GM19035 (cell line): ENCODE measurements at regions not wholly inside any gene's neighbourhood (a gene's known extent, or its start where the extent isn't known, plus 50 kb on each side); places are given as distances from the start of the nearest gene placed in this dataset.

Experiments used
- ATAC-seq: cut with Tn5 transposase; IDR thresholded peaks from one replicate; pipeline ENCODE4 v1.9.1; 2021; ENCODE audit not compliant: unreplicated experiment

GRCh38 chr2:120401275-120402066 is 55.5 kb downstream of the INHBB start:
- no peak for ATAC-seq

DNA sequence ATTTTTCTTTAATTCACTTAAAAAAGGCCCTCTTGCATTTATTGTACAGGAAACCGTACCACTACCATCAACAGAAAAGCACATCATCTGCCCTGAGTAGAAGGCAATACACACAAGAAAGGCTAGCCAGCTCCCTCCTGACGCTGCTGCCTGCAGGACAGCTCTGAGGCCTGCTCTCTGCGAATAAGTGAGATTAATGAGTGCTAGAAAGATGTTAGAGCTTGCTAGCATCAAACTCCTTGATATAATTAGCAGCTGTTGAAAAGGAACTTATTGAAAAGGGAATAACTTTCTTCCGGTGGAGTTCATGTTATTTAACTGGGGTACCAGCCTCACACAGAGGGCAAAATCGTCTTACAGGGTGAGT is 56.1 kb downstream of the INHBB start:
- ATAC-seq = no peak

DNA sequence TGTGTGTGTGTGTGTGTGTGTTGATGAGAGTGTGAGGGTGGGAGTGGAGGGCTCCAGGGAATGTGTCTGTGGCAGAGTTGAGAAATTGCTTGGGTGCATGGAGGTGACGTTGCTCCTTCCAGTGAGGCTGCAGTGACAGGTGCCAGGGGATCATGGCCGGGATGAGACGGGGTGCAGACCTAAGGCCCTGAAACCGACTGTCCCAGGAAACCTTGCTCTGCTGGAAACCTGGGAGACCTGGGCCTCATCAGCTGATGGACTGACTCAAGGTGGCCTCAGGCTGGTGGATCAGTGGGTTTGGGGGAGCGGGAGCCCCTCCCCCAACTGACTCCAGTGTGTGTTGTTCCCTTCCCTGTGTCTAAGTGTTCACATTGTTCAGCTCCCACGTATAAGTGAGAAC is 56.6 kb downstream of the INHBB start:
- ATAC-seq = no peak

GRCh38 chr2:120403261-120403660 is 57.3 kb downstream of the INHBB start:
- ATAC-seq = no peak

GRCh38 chr2:120403676-120404075 is 57.7 kb downstream of the INHBB start:
- no peak for ATAC-seq

DNA sequence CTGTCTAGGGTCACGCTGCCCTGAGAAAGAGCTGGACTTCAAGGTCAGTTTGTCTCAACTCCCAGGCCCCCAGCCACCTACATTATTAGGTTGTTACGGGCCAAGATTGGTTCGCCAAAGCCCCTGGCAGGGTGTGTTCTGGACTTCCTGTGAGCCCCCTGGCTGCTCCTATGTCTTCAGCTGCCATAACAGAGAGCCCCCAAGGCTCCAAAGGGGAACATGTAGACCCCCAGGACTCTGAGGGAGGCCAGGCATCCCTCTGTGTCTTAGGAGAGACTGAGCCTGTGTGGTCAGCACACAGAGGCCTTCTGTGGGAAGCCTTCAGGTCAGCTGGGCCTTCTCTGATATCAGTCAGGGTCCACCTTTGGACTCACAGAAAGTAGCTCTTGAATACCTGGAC is 58.3 kb downstream of the INHBB start:
- no peak for ATAC-seq

- no peak for ATAC-seq
These were observed 59.2 kb downstream of the INHBB start for GRCh38 chr2:120404941-120405758.

- ATAC-seq = no peak
These were observed 59.8 kb downstream of the INHBB start for GRCh38 chr2:120405759-120406099.

DNA sequence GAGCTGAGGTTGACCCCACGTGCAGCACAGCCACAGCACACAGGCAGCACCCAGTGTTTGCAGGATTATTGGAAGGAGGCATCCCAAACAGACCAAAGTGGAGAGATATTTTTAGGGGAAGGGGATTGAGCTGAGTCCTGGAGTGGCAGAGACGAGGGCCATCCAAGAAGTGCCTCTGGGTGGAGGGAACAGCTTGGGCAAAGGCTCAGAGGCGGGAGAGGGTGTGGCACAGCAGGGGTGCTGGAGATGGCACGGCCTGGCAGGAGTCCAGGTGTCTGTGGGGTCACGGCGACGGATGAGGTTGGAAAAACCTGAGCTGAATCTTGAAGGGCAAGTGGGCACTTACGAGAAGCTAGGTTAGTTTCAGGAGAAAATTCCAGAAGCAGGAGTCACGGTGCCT is 60.6 kb downstream of the INHBB start:
- ATAC-seq = no peak

- no peak for ATAC-seq
These were observed 64.6 kb downstream of the INHBB start for GRCh38 chr2:120410487-120410886.

- no peak for ATAC-seq
These were observed 69.1 kb downstream of the INHBB start for GRCh38 chr2:120415060-120415459.

- ATAC-seq = no peak
These were observed 70.0 kb downstream of the INHBB start for GRCh38 chr2:120415728-120416509.

DNA sequence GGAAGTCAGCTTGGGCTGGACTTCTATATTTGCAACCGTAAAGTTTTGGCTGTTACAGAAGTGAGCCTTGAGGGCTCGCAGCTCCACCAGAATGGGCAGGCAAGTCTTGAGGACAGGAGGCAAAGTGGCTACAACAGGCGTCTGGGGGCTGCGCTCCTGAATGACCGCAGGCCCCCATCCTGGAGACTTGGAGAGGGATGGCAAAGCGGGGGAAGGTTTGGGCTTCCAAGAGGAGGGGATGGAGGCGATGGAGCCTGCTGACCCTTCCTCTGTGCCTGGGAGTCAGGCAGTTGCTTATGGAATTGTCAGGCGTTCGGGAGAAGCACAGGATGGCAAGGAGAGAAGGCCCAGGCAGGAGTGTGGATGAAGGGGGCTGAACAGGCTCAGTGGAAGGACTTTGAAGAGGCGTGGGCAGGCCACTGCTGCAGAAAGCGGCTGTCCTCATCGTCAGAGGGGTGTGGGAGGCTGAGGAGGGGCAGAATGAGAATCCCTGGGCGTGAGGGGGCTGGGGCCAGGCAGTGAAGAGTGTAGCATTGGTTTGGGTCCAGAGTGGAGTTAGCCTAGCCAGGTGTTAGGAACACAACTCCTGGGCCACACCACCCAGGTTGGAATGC is 72.3 kb downstream of the INHBB start:
- ATAC-seq = no peak

GRCh38 chr2:120419073-120419472 is 73.1 kb downstream of the INHBB start:
- ATAC-seq = no peak

GRCh38 chr2:120419955-120420354 is 74.0 kb downstream of the INHBB start:
- no peak for ATAC-seq

DNA sequence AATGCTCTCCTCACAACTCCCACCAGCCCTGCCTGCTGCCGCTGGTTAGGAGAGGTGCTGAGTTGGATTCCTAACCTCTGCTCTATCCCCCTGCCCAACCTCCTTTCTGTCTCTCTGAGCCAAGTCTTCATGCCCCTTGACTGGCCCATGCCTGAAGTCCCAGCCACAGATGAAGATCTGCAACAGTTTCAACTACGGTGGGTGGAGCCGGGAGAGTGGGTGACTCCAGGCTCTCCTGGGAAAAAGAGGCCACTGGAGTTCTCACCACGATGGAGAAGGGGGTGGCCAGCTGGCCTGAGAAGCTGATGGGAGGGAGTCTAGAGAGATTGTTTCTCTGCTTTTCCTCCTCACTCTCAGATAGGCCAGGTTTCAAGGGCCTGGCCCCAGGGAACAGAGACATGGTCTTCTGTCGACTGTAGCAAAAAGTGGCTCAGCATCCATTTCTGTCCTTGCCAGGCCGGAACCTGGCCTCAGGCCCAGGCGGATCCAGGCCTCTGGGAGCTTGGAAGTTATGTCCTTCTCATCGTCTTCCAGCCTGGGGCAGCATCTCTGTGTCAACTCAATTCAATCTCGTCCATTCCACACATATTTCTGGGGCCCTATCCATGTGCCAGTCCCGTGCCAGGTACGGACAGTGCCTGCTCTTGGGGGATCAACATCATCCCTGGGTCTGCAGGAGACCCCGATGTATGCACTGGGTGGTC is 75.3 kb downstream of the INHBB start:
- no peak for ATAC-seq

GRCh38 chr2:120421830-120422175 is 75.9 kb downstream of the INHBB start:
- ATAC-seq = no peak

- ATAC-seq = no peak
These were observed 76.7 kb downstream of the INHBB start for GRCh38 chr2:120422465-120423160.

DNA sequence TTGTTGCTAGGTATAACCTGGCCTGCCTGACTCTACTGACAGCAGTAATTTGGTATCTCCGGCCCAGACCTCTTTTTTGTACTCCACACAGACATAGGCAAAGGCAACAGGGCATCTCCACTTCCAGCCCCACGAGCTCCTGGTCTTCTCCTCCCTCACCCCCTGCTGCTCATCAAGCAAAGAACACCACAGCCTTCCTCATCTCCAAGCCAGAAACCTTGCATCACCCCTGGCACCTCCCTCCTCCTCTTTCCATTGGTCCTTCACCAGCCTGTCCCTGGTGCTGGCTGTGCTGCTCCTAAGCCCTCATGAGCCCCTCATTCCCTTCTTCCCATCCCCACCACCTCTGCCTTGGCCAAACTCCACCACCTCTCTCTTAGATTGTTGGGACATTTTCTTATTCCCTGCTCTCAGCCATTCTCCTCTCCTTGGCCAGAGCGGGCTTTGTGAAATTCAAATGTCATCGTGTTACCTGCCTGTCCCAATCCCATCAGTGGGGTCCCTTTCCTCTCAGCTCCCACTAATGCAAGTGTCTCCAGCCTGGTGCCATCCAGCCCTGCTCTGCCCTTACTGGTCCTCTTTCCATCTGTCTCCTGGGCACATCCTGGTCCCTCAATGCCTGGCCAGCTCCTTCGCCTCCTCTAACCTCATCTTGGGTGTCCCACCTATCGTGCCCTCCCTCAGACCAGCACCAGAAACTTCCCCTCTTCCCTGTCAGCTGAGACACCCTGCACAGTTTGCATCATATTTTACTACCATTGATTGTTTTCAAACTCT is 77.4 kb downstream of the INHBB start:
- ATAC-seq = no peak
